ENCODE measurements at regions not wholly inside any gene's neighbourhood (a gene's known extent, or its start where the extent isn't known, plus 50 kb on each side); places are given as distances from the start of the nearest gene placed in this dataset.

GRCh38 chr20:21643417-21643816 lies 62.0 kb upstream of the PAX1 start:
- TF ChIP-seq CTCF (IDR thresholded peaks at IDR 0.05; ENCODE audit: low read length) (no peak), EZH2 (IDR thresholded peaks at IDR 0.05; ENCODE audit: borderline replicate concordance, low read length) (no peak)
